ENCODE measurements at regions not wholly inside any gene's neighbourhood (a gene's known extent, or its start where the extent isn't known, plus 50 kb on each side); places are given as distances from the start of the nearest gene placed in this dataset.

DNA sequence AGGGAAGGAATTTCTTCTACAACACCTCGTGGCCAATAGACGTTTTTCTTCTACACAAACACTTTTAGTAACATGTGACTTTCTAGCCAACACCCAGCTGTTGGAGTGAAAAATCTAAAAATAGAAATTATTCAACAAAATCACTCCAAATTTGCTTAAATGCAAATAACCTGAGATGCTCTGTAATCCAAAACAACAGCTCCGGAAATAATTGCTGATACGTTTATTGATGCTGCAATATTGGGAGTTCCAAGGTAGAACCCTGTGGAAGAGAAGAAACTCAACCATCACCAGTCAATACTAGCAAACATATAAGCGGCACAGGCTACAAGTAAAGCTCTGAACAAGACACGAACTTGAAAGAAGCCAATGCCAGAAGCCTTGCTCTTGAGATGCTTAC lies 230.6 kb downstream of the ALDH8A1 start:
- Histone ChIP-seq H3K36me3 (no peaks in the 10 kb centered on the region), H3K27ac (no peak overlapping the region), H3K9ac (ENCODE audit: low read depth in 2 of 2, low read length in 2 of 2) (no peak overlapping the region), H3K4me1 (no peaks in the 10 kb centered on the region), H3K4me3 (no peak overlapping the region), H3K9me3 (no peaks in the 10 kb centered on the region), H3K27me3 (no peaks in the 10 kb centered on the region)
- DNase-seq = no peak
- TF ChIP-seq, protein P1, sequence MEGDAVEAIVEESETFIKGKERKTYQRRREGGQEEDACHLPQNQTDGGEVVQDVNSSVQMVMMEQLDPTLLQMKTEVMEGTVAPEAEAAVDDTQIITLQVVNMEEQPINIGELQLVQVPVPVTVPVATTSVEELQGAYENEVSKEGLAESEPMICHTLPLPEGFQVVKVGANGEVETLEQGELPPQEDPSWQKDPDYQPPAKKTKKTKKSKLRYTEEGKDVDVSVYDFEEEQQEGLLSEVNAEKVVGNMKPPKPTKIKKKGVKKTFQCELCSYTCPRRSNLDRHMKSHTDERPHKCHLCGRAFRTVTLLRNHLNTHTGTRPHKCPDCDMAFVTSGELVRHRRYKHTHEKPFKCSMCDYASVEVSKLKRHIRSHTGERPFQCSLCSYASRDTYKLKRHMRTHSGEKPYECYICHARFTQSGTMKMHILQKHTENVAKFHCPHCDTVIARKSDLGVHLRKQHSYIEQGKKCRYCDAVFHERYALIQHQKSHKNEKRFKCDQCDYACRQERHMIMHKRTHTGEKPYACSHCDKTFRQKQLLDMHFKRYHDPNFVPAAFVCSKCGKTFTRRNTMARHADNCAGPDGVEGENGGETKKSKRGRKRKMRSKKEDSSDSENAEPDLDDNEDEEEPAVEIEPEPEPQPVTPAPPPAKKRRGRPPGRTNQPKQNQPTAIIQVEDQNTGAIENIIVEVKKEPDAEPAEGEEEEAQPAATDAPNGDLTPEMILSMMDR (IDR thresholded peaks at IDR 0.05) = no peak
- intact Hi-C loops (cut with DNase I) = no loop called here

DNA sequence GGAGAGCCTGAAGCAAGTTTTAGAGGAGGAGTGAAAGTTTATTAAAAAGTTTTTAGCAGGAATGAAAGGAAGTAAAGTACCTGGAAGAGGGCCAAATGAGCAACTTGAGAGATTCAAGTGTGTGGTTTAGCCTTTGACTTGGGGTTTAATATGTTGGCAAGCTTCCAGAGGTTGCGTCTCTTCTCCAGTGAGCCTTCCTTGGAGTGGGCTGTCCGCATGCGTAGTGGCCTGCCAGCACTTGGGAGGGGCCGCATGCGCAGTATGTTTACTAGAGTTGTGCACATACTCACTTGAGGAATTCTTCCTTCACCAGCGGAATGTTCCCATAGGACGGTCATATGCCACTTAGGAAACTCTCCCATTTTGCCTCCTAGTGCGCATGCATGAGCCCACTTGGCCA lies 235.2 kb downstream of the ALDH8A1 start:
- H3K4me1 ChIP-seq = no peaks in the 10 kb centered on the region
- TF ChIP-seq, protein P1 (IDR thresholded peaks at IDR 0.05) = no peak
- no peaks in the 10 kb centered on the region for H3K36me3 ChIP-seq
- H3K27me3 ChIP-seq = no peaks in the 10 kb centered on the region
- DNase-seq = no peak
- H3K27ac ChIP-seq = no peak overlapping the region
- H3K9me3 ChIP-seq = no peaks in the 10 kb centered on the region
- H3K9ac ChIP-seq (ENCODE audit: low read depth in 2 of 2, low read length in 2 of 2) = no peak overlapping the region
- intact Hi-C loops (cut with DNase I) = no loop called here
- no peak overlapping the region for H3K4me3 ChIP-seq

DNA sequence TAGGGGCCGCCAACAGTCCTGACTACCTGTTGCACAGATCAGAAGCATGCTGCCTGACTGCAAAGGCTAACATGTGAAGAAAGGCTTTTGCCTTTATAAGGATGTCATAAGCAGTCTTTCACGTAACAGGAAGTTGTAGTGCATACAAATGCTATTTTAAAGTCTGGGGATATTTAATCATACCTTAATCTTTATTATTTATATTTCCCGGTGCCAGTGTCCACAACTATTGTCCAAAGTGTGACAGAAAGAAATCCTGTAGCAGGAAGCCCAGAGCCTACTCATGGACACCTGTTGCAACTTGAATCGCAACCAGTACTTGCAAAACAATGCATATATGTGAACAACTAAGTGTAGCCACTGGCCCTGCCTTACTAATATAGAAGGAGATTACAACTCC lies 235.8 kb downstream of the ALDH8A1 start:
- intact Hi-C loops (cut with DNase I) = no loop called here
- H3K4me3 ChIP-seq = no peak overlapping the region
- H3K36me3 ChIP-seq = no peaks in the 10 kb centered on the region
- H3K9me3 ChIP-seq = no peaks in the 10 kb centered on the region
- TF ChIP-seq, protein P1 (IDR thresholded peaks at IDR 0.05) = no peak
- H3K27ac ChIP-seq = no peak overlapping the region
- H3K4me1 ChIP-seq = no peaks in the 10 kb centered on the region
- no peaks in the 10 kb centered on the region for H3K27me3 ChIP-seq
- DNase-seq = no peak
- H3K9ac ChIP-seq (ENCODE audit: low read depth in 2 of 2, low read length in 2 of 2) = no peak overlapping the region

DNA sequence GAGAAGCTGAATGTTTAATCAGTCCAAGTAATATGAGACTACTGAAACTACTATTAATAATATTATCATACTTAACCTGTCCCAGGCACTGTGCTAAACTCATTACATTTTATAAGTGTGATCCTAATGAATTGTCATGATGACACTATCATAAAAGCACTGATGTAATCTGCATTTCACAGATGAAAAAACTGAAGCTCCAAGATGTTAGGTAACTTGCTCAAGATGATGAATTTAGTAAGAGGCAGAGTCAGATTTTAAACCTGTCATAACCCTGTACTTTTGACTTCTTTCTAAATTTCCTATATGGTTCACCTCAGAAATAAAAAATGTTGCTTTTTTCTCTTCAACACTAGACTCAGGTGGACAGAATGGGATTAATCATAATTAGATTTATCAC lies 237.6 kb downstream of the ALDH8A1 start:
- no peak for DNase-seq
- Histone ChIP-seq H3K9ac (ENCODE audit: low read depth in 2 of 2, low read length in 2 of 2) (no peak overlapping the region), H3K9me3 (no peaks in the 10 kb centered on the region), H3K27ac (no peak overlapping the region), H3K4me1 (no peaks in the 10 kb centered on the region), H3K27me3 (no peaks in the 10 kb centered on the region), H3K4me3 (no peak overlapping the region), H3K36me3 (no peaks in the 10 kb centered on the region)
- TF ChIP-seq, protein P1 (IDR thresholded peaks at IDR 0.05) = no peak
- intact Hi-C loops (cut with DNase I) = no loop called here

DNA sequence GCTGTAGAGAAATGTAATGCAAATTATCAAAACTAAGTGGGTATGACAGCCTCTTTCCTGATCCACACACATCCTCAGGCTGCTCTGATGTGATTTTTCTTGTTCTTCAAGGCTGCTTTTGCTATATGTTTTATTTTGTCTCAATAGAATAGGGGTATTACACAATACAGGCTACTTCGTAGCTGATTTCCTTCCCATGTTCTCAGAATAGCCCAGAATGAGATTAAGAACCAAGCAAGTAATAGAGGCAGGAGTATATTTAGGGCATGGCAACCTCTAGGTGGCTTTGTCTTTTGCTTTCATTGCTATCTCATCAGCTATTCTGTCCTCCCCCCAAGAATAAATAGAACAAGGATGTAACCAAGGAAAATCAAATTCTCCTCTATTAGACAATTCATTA lies 241.8 kb downstream of the ALDH8A1 start:
- no peaks in the 10 kb centered on the region for H3K9me3 ChIP-seq
- no peaks in the 10 kb centered on the region for H3K36me3 ChIP-seq
- TF ChIP-seq, protein P1 (IDR thresholded peaks at IDR 0.05) = no peak
- H3K4me3 ChIP-seq = no peak overlapping the region
- no peak overlapping the region for H3K9ac ChIP-seq (ENCODE audit: low read depth in 2 of 2, low read length in 2 of 2)
- DNase-seq = no peak
- intact Hi-C loops (cut with DNase I) = no loop called here
- H3K27me3 ChIP-seq = no peaks in the 10 kb centered on the region
- H3K27ac ChIP-seq = no peak overlapping the region
- no peaks in the 10 kb centered on the region for H3K4me1 ChIP-seq

All from colonic mucosa (tissue), 4 donors.